GM12865 (cell line): ENCODE measurements at regions not wholly inside any gene's neighbourhood (a gene's known extent, or its start where the extent isn't known, plus 50 kb on each side); places are given as distances from the start of the nearest gene placed in this dataset.

Experiments
- DNase-seq: peaks from one replicate; pipeline ENCODE4 v3.0.0; 2010; ENCODE audit warnings: low read depth
- H3K4me3 ChIP-seq: 2 replicates; pipeline ENCODE4 v1.5.1; 2011; ENCODE audit warnings: mild to moderate bottlenecking, low read depth, low read length, control low read depth
- CTCF ChIP-seq: IDR thresholded peaks from 2 replicates; pipeline ENCODE4 v1.5.1; 2011; ENCODE audit warnings: low read length, control low read depth, low read depth, inconsistent platforms; ENCODE audit not compliant: insufficient read depth; ENCODE audit errors: missing control alignments

DNA sequence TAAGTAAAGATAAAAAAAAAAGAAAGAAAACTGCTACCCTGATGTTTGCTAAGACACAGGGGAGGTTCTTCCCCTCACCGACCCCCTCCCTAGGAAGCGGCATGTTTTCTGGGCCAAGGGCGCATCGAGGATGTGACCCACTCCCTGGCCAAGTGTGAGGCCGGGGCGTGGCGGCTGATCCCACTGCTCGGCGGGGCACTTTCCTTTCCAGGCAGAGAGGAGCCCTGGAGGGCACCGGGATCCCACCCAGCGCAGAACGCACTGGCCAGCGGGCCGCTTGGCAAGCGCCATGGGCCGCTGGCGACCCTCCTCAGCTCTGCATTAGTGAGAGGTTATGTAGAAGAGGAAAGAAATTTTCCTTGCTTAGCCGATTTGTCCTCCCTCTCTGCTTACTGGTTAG lies 93.4 kb downstream of the ZNF736 start:
- DNase-seq: no peak
- no peak overlapping the region for H3K4me3 ChIP-seq
- TF ChIP-seq CTCF: no peak
